A673 (cell line): ENCODE measurements at regions not wholly inside any gene's neighbourhood (a gene's known extent, or its start where the extent isn't known, plus 50 kb on each side); places are given as distances from the start of the nearest gene placed in this dataset.

ENCODE experiments used
- BruUV-seq: library from RNA; stranded (reverse); fragments of 400-500 nt; replicated peaks from 2 replicates; lab custom pipeline; 2021; lab: Mats Ljungman, UMichigan
- CTCF ChIA-PET: fragments of 300-600 bp; sonication (Branson Sonifier 250); formaldehyde crosslinking; loops from one replicate; lab custom pipeline; 2022; ENCODE audit warnings: antibody characterized with exemption; lab: Charles Lee
- POLR2A ChIA-PET: fragments of 300-600 bp; sonication (Branson Sonifier 250); formaldehyde crosslinking; loops from one replicate; lab custom pipeline; 2022; ENCODE audit warnings: antibody characterized with exemption; ENCODE audit not compliant: low non-redundant PET; lab: Charles Lee
- DNase-seq: peaks from one replicate; pipeline ENCODE4 v3.0.0-alpha.2; 2015; ENCODE audit warnings: low spot score
- H3K27ac ChIP-seq: fragments of 200-600 bp; sonication (generic); 2 replicates; pipeline ENCODE4 v1.5.1; 2016; ENCODE audit warnings: mixed run types, low read depth, mild to moderate bottlenecking, mixed read lengths, antibody characterized with exemption, low read length; ENCODE audit not compliant: poor library complexity, severe bottlenecking
- H3K27me3 ChIP-seq: fragments of 200-600 bp; sonication (generic); replicated peaks from 2 replicates; pipeline ENCODE4 v1.6.1; 2017; ENCODE audit warnings: mixed run types, low read depth, mild to moderate bottlenecking, mixed read lengths, antibody characterized with exemption, low read length; ENCODE audit not compliant: insufficient read depth, poor library complexity
- H3K36me3 ChIP-seq: fragments of 200-600 bp; sonication (generic); 2 replicates; pipeline ENCODE4 v1.6.1; 2016; ENCODE audit warnings: mixed run types, mild to moderate bottlenecking, mixed read lengths, antibody characterized with exemption, low read length; ENCODE audit not compliant: insufficient read depth, poor library complexity, severe bottlenecking
- H3K4me1 ChIP-seq: fragments of 200-600 bp; sonication (generic); 2 replicates; pipeline ENCODE4 v1.6.1; 2017; ENCODE audit warnings: mixed run types, mild to moderate bottlenecking, mixed read lengths, antibody characterized with exemption, low read length; ENCODE audit not compliant: insufficient read depth, poor library complexity, severe bottlenecking
- H3K4me3 ChIP-seq: fragments of 200-600 bp; sonication (generic); 2 replicates; pipeline ENCODE4 v1.5.1; 2016; ENCODE audit warnings: low read depth, mixed run types, mild to moderate bottlenecking, mixed read lengths, low read length; ENCODE audit not compliant: poor library complexity, severe bottlenecking
- H3K9me3 ChIP-seq: fragments of 200-600 bp; sonication (generic); 2 replicates; pipeline ENCODE4 v1.6.1; 2016; ENCODE audit warnings: mixed run types, low read depth, mild to moderate bottlenecking, mixed read lengths, antibody characterized with exemption, low read length; ENCODE audit not compliant: poor library complexity, severe bottlenecking
- EZH2 ChIP-seq: fragments of 200-600 bp; sonication (generic); IDR thresholded peaks from 2 replicates; pipeline ENCODE4 v1.6.1; 2017; ENCODE audit warnings: borderline replicate concordance, low read depth, mild to moderate bottlenecking, mixed read lengths, antibody characterized with exemption, low read length; ENCODE audit not compliant: poor library complexity, severe bottlenecking
- intact Hi-C: fragments of 100-400 bp; cut with micrococcal nuclease; formaldehyde crosslinking; loops from one replicate; pipeline ENCODE4 v1.10.0; 2022; ENCODE audit not compliant: unreplicated experiment
- TF ChIP-seq, protein P1 (sequence below): fragments of 300-800, 200-600 bp; sonication (generic); conservative IDR thresholded peaks from 2 replicates; pipeline ENCODE4 v1.5.1; 2017; ENCODE audit warnings: low read depth, mild to moderate bottlenecking, antibody characterized with exemption, low read length, moderate library complexity, mixed read lengths

DNA sequence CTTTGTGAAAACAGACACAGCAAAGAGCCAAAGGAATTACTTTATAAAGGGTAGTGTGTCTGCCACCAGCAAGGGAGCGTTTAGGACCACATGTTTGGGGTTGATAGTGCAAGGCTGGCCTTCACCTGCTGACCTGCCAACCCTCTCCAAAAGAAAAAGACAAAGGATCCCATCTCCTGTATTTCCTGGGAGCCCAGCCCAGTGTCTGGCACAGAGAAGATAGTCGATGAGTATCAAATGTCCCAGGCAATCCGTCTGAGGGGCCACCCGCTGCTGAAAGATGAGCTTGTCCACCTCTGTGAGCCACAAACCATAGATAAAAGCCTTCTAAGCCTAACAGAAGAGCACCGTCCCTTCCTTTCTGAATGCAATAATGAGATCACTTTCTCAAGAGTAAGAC, 154.8 kb upstream of the CTNNB1 start:
- ChIA-PET POLR2A (no interaction called here), CTCF (no interaction called here)
- Histone ChIP-seq H3K4me3 (no peak overlapping the region), H3K27ac (no peak overlapping the region), H3K4me1 (no peaks in the 10 kb centered on the region), H3K27me3 (no peaks in the 10 kb centered on the region), H3K9me3 (no peaks in the 10 kb centered on the region), H3K36me3 (no peaks in the 10 kb centered on the region)
- no TSS peak for BruUV-seq
- no peak for DNase-seq
- no peak for TF ChIP-seq EZH2
- TF ChIP-seq, protein P1, sequence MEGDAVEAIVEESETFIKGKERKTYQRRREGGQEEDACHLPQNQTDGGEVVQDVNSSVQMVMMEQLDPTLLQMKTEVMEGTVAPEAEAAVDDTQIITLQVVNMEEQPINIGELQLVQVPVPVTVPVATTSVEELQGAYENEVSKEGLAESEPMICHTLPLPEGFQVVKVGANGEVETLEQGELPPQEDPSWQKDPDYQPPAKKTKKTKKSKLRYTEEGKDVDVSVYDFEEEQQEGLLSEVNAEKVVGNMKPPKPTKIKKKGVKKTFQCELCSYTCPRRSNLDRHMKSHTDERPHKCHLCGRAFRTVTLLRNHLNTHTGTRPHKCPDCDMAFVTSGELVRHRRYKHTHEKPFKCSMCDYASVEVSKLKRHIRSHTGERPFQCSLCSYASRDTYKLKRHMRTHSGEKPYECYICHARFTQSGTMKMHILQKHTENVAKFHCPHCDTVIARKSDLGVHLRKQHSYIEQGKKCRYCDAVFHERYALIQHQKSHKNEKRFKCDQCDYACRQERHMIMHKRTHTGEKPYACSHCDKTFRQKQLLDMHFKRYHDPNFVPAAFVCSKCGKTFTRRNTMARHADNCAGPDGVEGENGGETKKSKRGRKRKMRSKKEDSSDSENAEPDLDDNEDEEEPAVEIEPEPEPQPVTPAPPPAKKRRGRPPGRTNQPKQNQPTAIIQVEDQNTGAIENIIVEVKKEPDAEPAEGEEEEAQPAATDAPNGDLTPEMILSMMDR, result no peak
- intact Hi-C loops, result no loop called here

DNA sequence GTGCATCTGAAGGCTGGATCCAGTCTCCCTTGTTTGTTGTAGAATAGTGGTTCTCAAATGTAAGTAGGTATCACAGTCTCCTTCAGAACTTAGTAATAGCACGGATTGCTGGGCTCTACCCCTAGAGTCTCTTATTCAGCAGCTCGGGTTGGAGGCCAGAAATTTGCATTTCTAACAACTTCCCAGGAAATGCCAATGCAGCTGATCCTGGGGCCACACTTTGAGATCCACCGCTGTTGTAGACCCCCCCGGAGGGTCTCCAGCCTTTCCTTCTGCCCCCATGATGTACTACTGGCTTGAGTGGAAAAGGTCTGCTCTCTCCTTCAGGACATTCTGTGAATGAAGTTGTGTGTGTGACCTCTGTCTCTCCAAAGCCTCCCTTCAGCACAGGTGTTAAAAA, 153.8 kb upstream of the CTNNB1 start:
- ChIA-PET POLR2A (no interaction called here), CTCF (no interaction called here)
- DNase-seq, result no peak
- H3K36me3 ChIP-seq, result no peaks in the 10 kb centered on the region
- no peaks in the 10 kb centered on the region for H3K4me1 ChIP-seq
- no peak for TF ChIP-seq EZH2
- TF ChIP-seq, protein P1, result no peak
- intact Hi-C loops, result no loop called here
- H3K9me3 ChIP-seq, result no peaks in the 10 kb centered on the region
- no TSS peak for BruUV-seq
- H3K27me3 ChIP-seq, result no peaks in the 10 kb centered on the region
- no peak overlapping the region for H3K27ac ChIP-seq
- no peak overlapping the region for H3K4me3 ChIP-seq

DNA sequence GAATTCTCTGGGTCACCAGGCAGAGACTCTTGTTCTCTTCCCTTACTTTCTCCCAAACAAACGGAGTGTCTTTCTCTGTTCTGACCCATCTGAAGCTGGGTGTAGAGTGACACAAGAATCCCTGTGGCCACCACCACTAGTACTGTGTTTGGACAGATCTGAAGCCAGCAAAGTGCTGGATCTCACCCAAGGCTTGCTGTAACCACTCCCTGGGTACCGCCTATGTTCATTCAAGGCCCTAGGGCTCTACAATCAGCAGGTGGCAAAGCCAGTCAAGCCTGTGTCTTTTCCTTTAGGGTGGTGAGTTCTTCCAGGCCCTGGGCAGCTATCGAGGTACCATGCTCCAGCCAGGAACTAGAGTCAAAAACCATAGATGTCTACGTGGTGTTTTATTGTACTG, 149.2 kb upstream of the CTNNB1 start:
- intact Hi-C loops, result no loop called here
- BruUV-seq, result no TSS peak
- Histone ChIP-seq H3K9me3 (no peaks in the 10 kb centered on the region), H3K4me1 (no peaks in the 10 kb centered on the region), H3K4me3 (no peak overlapping the region), H3K36me3 (no peaks in the 10 kb centered on the region), H3K27me3 (no peaks in the 10 kb centered on the region), H3K27ac (no peak overlapping the region)
- ChIA-PET CTCF (no interaction called here), POLR2A (no interaction called here)
- TF ChIP-seq, protein P1, result no peak
- TF ChIP-seq EZH2, result no peak
- DNase-seq, result no peak
